ENCODE measurements at regions not wholly inside any gene's neighbourhood (a gene's known extent, or its start where the extent isn't known, plus 50 kb on each side); places are given as distances from the start of the nearest gene placed in this dataset.

DNA sequence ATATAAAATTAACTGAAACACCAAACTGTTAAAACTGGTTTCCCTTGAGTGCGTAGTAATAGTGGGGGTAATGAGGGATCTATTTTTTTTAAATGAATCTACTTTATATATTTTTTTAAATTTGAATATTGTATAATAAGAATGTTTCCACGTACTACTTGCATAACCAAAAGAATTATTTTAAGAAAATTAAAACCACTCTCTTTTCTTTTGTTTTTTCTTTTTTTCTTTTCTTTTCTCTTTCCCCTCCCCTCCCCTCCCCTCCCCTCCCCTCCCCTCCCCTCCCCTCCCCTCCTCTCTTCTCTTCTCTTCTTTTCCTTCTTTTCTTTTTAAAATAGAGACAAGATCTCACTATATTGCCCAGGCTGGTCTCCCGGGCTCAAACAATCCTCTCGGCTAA is 166.9 kb upstream of the MID1 start:
- Histone ChIP-seq H3K27me3 (ENCODE audit: control insufficient read depth, insufficient read depth, low read length) (no peaks in the 10 kb centered on the region), H3K27ac (ENCODE audit: insufficient read depth, low read length, poor library complexity, severe bottlenecking) (no peak overlapping the region), H3K9me3 (ENCODE audit: control insufficient read depth in 2 of 2, low read length in 2 of 2) (peaks cover 0 to 1% of the 10 kb centered on the region in 2 experiments), H3K4me1 (ENCODE audit: control insufficient read depth, insufficient read depth, low read length, poor library complexity, severe bottlenecking) (no peaks in the 10 kb centered on the region), H3K36me3 (ENCODE audit: control insufficient read depth, insufficient read depth, low read length) (no peaks in the 10 kb centered on the region), H3K4me3 (ENCODE audit: low read depth, low read length) (no peak overlapping the region)
- no peak for ATAC-seq (ENCODE audit: low read depth in 2 of 2)
- H3K4me3 Mint-ChIP-seq, result no peak overlapping the region
- H3K4me1 Mint-ChIP-seq, result no peaks in the 10 kb centered on the region
- DNase-seq, result no peak
- no peaks in the 10 kb centered on the region for H3K27me3 Mint-ChIP-seq
- H3K36me3 Mint-ChIP-seq, result no peaks in the 10 kb centered on the region
- peaks cover 0 to 3% (median 0%) of the 10 kb centered on the region in 7 donors for H3K9me3 Mint-ChIP-seq
- H3K27ac Mint-ChIP-seq, result no peak overlapping the region

GRCh38 chrX:10794203-10794630 is 173.8 kb upstream of the MID1 start:
- H3K4me3 ChIP-seq (ENCODE audit: low read depth, low read length), result no peak overlapping the region
- H3K27ac ChIP-seq (ENCODE audit: insufficient read depth, low read length, poor library complexity, severe bottlenecking), result no peak overlapping the region
- no peaks in the 10 kb centered on the region for H3K27me3 Mint-ChIP-seq
- no peaks in the 10 kb centered on the region for H3K4me1 Mint-ChIP-seq
- no peak overlapping the region for H3K4me3 Mint-ChIP-seq
- ATAC-seq (ENCODE audit: low read depth in 2 of 2) (no peak), DNase-seq (no peak)
- peaks cover 0 to 10% (median 0%) of the 10 kb centered on the region in 7 donors for H3K9me3 Mint-ChIP-seq
- no peaks in the 10 kb centered on the region for H3K36me3 Mint-ChIP-seq
- H3K36me3 ChIP-seq (ENCODE audit: control insufficient read depth, insufficient read depth, low read length), result no peaks in the 10 kb centered on the region
- no peak overlapping the region for H3K27ac Mint-ChIP-seq
- peaks cover 0 to 1% of the 10 kb centered on the region in 2 experiments for H3K9me3 ChIP-seq (ENCODE audit: control insufficient read depth in 2 of 2, low read length in 2 of 2)
- no peaks in the 10 kb centered on the region for H3K27me3 ChIP-seq (ENCODE audit: control insufficient read depth, insufficient read depth, low read length)
- no peaks in the 10 kb centered on the region for H3K4me1 ChIP-seq (ENCODE audit: control insufficient read depth, insufficient read depth, low read length, poor library complexity, severe bottlenecking)

GRCh38 chrX:10795721-10796120 is 175.3 kb upstream of the MID1 start:
- Histone ChIP-seq H3K4me3 (ENCODE audit: low read depth, low read length) (no peak overlapping the region), H3K27me3 (ENCODE audit: control insufficient read depth, insufficient read depth, low read length) (no peaks in the 10 kb centered on the region), H3K4me1 (ENCODE audit: control insufficient read depth, insufficient read depth, low read length, poor library complexity, severe bottlenecking) (no peaks in the 10 kb centered on the region), H3K36me3 (ENCODE audit: control insufficient read depth, insufficient read depth, low read length) (no peaks in the 10 kb centered on the region), H3K27ac (ENCODE audit: insufficient read depth, low read length, poor library complexity, severe bottlenecking) (no peak overlapping the region), H3K9me3 (ENCODE audit: control insufficient read depth in 2 of 2, low read length in 2 of 2) (no peaks in the 10 kb centered on the region)
- no peaks in the 10 kb centered on the region for H3K27me3 Mint-ChIP-seq
- H3K9me3 Mint-ChIP-seq, result peaks cover 0 to 8% (median 0%) of the 10 kb centered on the region in 7 donors
- no peak overlapping the region for H3K4me3 Mint-ChIP-seq
- ATAC-seq (ENCODE audit: low read depth in 2 of 2) (no peak), DNase-seq (no peak)
- H3K4me1 Mint-ChIP-seq, result no peaks in the 10 kb centered on the region
- no peak overlapping the region for H3K27ac Mint-ChIP-seq
- H3K36me3 Mint-ChIP-seq, result no peaks in the 10 kb centered on the region

GRCh38 chrX:10797466-10797865 is 177.1 kb upstream of the MID1 start:
- Histone ChIP-seq H3K27me3 (ENCODE audit: control insufficient read depth, insufficient read depth, low read length) (no peaks in the 10 kb centered on the region), H3K27ac (ENCODE audit: insufficient read depth, low read length, poor library complexity, severe bottlenecking) (no peak overlapping the region), H3K36me3 (ENCODE audit: control insufficient read depth, insufficient read depth, low read length) (no peaks in the 10 kb centered on the region), H3K4me3 (ENCODE audit: low read depth, low read length) (no peak overlapping the region), H3K9me3 (ENCODE audit: control insufficient read depth in 2 of 2, low read length in 2 of 2) (no peaks in the 10 kb centered on the region), H3K4me1 (ENCODE audit: control insufficient read depth, insufficient read depth, low read length, poor library complexity, severe bottlenecking) (no peaks in the 10 kb centered on the region)
- no peak overlapping the region for H3K27ac Mint-ChIP-seq
- no peaks in the 10 kb centered on the region for H3K4me1 Mint-ChIP-seq
- no peak for ATAC-seq (ENCODE audit: low read depth in 2 of 2)
- peaks cover 0 to 7% (median 0%) of the 10 kb centered on the region in 7 donors for H3K9me3 Mint-ChIP-seq
- no peaks in the 10 kb centered on the region for H3K36me3 Mint-ChIP-seq
- DNase-seq, result no peak
- H3K4me3 Mint-ChIP-seq, result no peak overlapping the region
- no peaks in the 10 kb centered on the region for H3K27me3 Mint-ChIP-seq

DNA sequence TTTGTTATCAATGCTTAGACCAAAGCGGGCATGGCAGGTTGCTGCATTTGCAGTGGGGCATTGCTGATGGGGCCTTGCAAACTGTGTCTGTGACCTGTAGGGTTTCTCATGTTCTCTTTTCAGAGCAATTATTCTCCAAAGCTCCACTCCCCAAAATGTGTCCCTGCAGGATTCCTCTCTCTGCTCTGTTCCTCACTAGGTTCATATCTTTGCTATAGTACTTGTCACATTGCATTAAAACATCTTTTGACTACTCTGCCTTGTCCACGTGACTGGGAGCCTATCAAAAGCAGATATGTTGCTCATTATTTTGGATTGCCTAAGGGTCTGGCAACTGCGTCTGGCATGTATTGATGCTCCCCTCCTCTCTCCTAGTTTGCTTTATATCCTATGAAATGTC is 177.7 kb upstream of the MID1 start:
- Mint-ChIP-seq H3K4me3 (no peak overlapping the region), H3K27ac (no peak overlapping the region), H3K9me3 (peaks cover 0 to 7% (median 0%) of the 10 kb centered on the region in 7 donors), H3K4me1 (no peaks in the 10 kb centered on the region), H3K27me3 (no peaks in the 10 kb centered on the region), H3K36me3 (no peaks in the 10 kb centered on the region)
- H3K9me3 ChIP-seq (ENCODE audit: control insufficient read depth in 2 of 2, low read length in 2 of 2), result no peaks in the 10 kb centered on the region
- H3K4me3 ChIP-seq (ENCODE audit: low read depth, low read length), result no peak overlapping the region
- DNase-seq, result no peak
- no peak for ATAC-seq (ENCODE audit: low read depth in 2 of 2)
- no peaks in the 10 kb centered on the region for H3K36me3 ChIP-seq (ENCODE audit: control insufficient read depth, insufficient read depth, low read length)
- H3K27ac ChIP-seq (ENCODE audit: insufficient read depth, low read length, poor library complexity, severe bottlenecking), result no peak overlapping the region
- H3K27me3 ChIP-seq (ENCODE audit: control insufficient read depth, insufficient read depth, low read length), result no peaks in the 10 kb centered on the region
- H3K4me1 ChIP-seq (ENCODE audit: control insufficient read depth, insufficient read depth, low read length, poor library complexity, severe bottlenecking), result no peaks in the 10 kb centered on the region

DNA sequence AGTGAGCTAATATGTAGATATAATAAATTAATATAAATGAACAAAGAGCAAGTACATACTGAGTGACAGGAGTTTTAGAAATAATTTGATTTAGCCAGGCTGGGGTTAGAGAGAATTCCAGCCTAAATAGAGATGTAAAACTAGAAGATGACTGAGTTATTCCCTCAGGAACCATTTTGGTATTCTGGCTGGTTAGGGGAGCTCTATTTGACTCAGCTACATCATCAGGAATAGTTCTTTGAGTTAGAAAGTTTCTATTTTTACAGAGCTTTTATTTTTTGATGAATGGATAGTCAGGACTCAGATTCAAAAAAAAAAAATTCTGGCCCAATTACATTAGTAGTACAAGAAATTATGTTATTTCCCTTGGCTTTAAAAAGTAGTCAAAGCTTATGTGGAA is 180.4 kb upstream of the MID1 start:
- H3K27ac Mint-ChIP-seq, result no peak overlapping the region
- no peak overlapping the region for H3K4me3 Mint-ChIP-seq
- H3K4me1 ChIP-seq (ENCODE audit: control insufficient read depth, insufficient read depth, low read length, poor library complexity, severe bottlenecking), result no peaks in the 10 kb centered on the region
- no peak overlapping the region for H3K27ac ChIP-seq (ENCODE audit: insufficient read depth, low read length, poor library complexity, severe bottlenecking)
- H3K36me3 Mint-ChIP-seq, result no peaks in the 10 kb centered on the region
- no peak overlapping the region for H3K4me3 ChIP-seq (ENCODE audit: low read depth, low read length)
- no peaks in the 10 kb centered on the region for H3K27me3 Mint-ChIP-seq
- no peak for DNase-seq
- H3K4me1 Mint-ChIP-seq, result no peaks in the 10 kb centered on the region
- no peak for ATAC-seq (ENCODE audit: low read depth in 2 of 2)
- H3K27me3 ChIP-seq (ENCODE audit: control insufficient read depth, insufficient read depth, low read length), result no peaks in the 10 kb centered on the region
- no peaks in the 10 kb centered on the region for H3K36me3 ChIP-seq (ENCODE audit: control insufficient read depth, insufficient read depth, low read length)
- no peaks in the 10 kb centered on the region for H3K9me3 ChIP-seq (ENCODE audit: control insufficient read depth in 2 of 2, low read length in 2 of 2)
- peaks cover 0 to 9% (median 3%) of the 10 kb centered on the region in 7 donors for H3K9me3 Mint-ChIP-seq

DNA sequence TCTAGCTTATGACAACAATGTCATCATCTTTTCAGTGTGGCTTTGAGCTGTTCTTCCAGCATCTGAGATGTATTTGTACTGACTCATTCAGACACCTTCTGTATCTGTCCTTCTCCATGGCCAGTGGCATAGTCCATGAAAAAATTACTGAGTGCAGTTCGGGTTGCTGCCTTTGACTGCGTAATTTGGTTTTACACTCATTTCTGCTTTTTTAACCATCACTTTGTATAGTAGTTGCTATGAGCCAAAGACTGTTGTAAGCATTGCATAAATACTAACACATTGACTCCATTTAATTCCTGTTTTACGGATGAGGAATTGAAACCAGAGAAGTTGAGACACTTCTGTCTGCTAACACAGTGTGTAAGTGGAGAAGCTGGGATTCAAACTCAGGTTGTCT is 190.7 kb upstream of the MID1 start:
- H3K4me1 Mint-ChIP-seq, result no peaks in the 10 kb centered on the region
- no peak overlapping the region for H3K27ac Mint-ChIP-seq
- ATAC-seq (ENCODE audit: low read depth in 2 of 2), result no peak
- H3K36me3 ChIP-seq (ENCODE audit: control insufficient read depth, insufficient read depth, low read length), result no peaks in the 10 kb centered on the region
- no peak overlapping the region for H3K4me3 ChIP-seq (ENCODE audit: low read depth, low read length)
- H3K9me3 Mint-ChIP-seq, result peaks cover 0 to 13% (median 4%) of the 10 kb centered on the region in 7 donors
- H3K27me3 Mint-ChIP-seq, result no peaks in the 10 kb centered on the region
- H3K36me3 Mint-ChIP-seq, result no peaks in the 10 kb centered on the region
- H3K9me3 ChIP-seq (ENCODE audit: control insufficient read depth in 2 of 2, low read length in 2 of 2), result no peaks in the 10 kb centered on the region
- H3K4me3 Mint-ChIP-seq, result no peak overlapping the region
- H3K27me3 ChIP-seq (ENCODE audit: control insufficient read depth, insufficient read depth, low read length), result no peaks in the 10 kb centered on the region
- no peak for DNase-seq
- no peaks in the 10 kb centered on the region for H3K4me1 ChIP-seq (ENCODE audit: control insufficient read depth, insufficient read depth, low read length, poor library complexity, severe bottlenecking)
- no peak overlapping the region for H3K27ac ChIP-seq (ENCODE audit: insufficient read depth, low read length, poor library complexity, severe bottlenecking)

GRCh38 chrX:10813761-10814160 is 193.4 kb upstream of the MID1 start:
- H3K4me1 ChIP-seq (ENCODE audit: control insufficient read depth, insufficient read depth, low read length, poor library complexity, severe bottlenecking), result no peaks in the 10 kb centered on the region
- no peaks in the 10 kb centered on the region for H3K36me3 ChIP-seq (ENCODE audit: control insufficient read depth, insufficient read depth, low read length)
- ATAC-seq (ENCODE audit: low read depth in 2 of 2), result no peak
- Mint-ChIP-seq H3K27me3 (no peaks in the 10 kb centered on the region), H3K27ac (no peak overlapping the region), H3K9me3 (peaks cover 0 to 10% (median 1%) of the 10 kb centered on the region in 7 donors), H3K4me3 (no peak overlapping the region), H3K36me3 (no peaks in the 10 kb centered on the region), H3K4me1 (no peaks in the 10 kb centered on the region)
- no peaks in the 10 kb centered on the region for H3K9me3 ChIP-seq (ENCODE audit: control insufficient read depth in 2 of 2, low read length in 2 of 2)
- no peaks in the 10 kb centered on the region for H3K27me3 ChIP-seq (ENCODE audit: control insufficient read depth, insufficient read depth, low read length)
- DNase-seq, result no peak
- H3K27ac ChIP-seq (ENCODE audit: insufficient read depth, low read length, poor library complexity, severe bottlenecking), result no peak overlapping the region
- no peak overlapping the region for H3K4me3 ChIP-seq (ENCODE audit: low read depth, low read length)
